ENCODE measurements at regions not wholly inside any gene's neighbourhood (a gene's known extent, or its start where the extent isn't known, plus 50 kb on each side); places are given as distances from the start of the nearest gene placed in this dataset.

GRCh38 chr1:56284928-56285327 lies 294.4 kb downstream of the PLPP3 start (continued):
- TF ChIP-seq ZNF280D (CRISPR knock-in tag; IDR thresholded peaks at IDR 0.05) (peak; percentile 90), FOSL1 (CRISPR knock-in tag; IDR thresholded peaks at IDR 0.05; ENCODE audit: borderline replicate concordance) (no peak), HNRNPUL1 (IDR thresholded peaks at IDR 0.05; ENCODE audit: low read depth, low read length) (peak; percentile 99), JDP2 (CRISPR knock-in tag; IDR thresholded peaks at IDR 0.05; ENCODE audit: borderline replicate concordance) (no peak), ZNF281 (CRISPR knock-in tag; IDR thresholded peaks at IDR 0.05; ENCODE audit: borderline replicate concordance) (no peak), ZSCAN12 (CRISPR knock-in tag; IDR thresholded peaks at IDR 0.05) (no peak), ZNF788 (CRISPR knock-in tag; IDR thresholded peaks at IDR 0.05; ENCODE audit: borderline replicate concordance) (peak; percentile 28; the same call in 1 of the 2 replicates), ZNF577 (CRISPR knock-in tag; IDR thresholded peaks at IDR 0.05; ENCODE audit: borderline replicate concordance, low read depth) (no peak), PRMT3 (CRISPR knock-in tag; IDR thresholded peaks at IDR 0.05; ENCODE audit: borderline replicate concordance, low read depth) (no peak), FOXP1 (IDR thresholded peaks at IDR 0.05) (no peak), FOXP1 (CRISPR knock-in tag; IDR thresholded peaks at IDR 0.05) (peak; percentile 28; the same call in 1 of the 2 replicates), ZMYM4 (CRISPR knock-in tag; IDR thresholded peaks at IDR 0.05) (peak; percentile 78), ZNF710 (CRISPR knock-in tag; IDR thresholded peaks at IDR 0.05; ENCODE audit: borderline replicate concordance) (peak; percentile 21; the same call in 1 of the 2 replicates), ZBTB33 (CRISPR knock-in tag; IDR thresholded peaks at IDR 0.05) (no peak), ZNF614 (CRISPR knock-in tag; IDR thresholded peaks at IDR 0.05; ENCODE audit: borderline replicate concordance) (0 out of 2 replicates have a peak, but pooled peaks have one; percentile 66), ZNF772 (CRISPR knock-in tag; IDR thresholded peaks at IDR 0.05) (peak; percentile 53; the same call in 1 of the 2 replicates), DMTF1 (CRISPR knock-in tag; IDR thresholded peaks at IDR 0.05) (no peak), SUZ12 (IDR thresholded peaks at IDR 0.05; ENCODE audit: low read depth, low read length) (no peak)
